Endodermal cell (in vitro differentiated cells): ENCODE measurements at regions not wholly inside any gene's neighbourhood (a gene's known extent, or its start where the extent isn't known, plus 50 kb on each side); places are given as distances from the start of the nearest gene placed in this dataset.

ENCODE experiments used
- DNase-seq: peaks from one replicate; pipeline ENCODE4 v3.0.0-alpha.2; 2017
- H3K27ac ChIP-seq: 2 replicates; pipeline ENCODE4 v1.5.1; 2013; ENCODE audit warnings: mild to moderate bottlenecking, low read depth, low read length, moderate library complexity
- H3K27me3 ChIP-seq: 2 replicates; pipeline ENCODE4 v1.6.1; 2013; ENCODE audit warnings: mild to moderate bottlenecking, low read length, moderate library complexity; ENCODE audit not compliant: insufficient read depth, control insufficient read depth, poor library complexity, severe bottlenecking
- H3K36me3 ChIP-seq: 2 replicates; pipeline ENCODE4 v1.7.0; 2013; ENCODE audit warnings: mild to moderate bottlenecking, low read length, moderate library complexity; ENCODE audit not compliant: control insufficient read depth, insufficient read depth
- H3K4me1 ChIP-seq: one replicate; pipeline ENCODE4 v1.7.0; 2013; ENCODE audit warnings: low read length; ENCODE audit not compliant: control insufficient read depth, insufficient read depth
- H3K4me3 ChIP-seq: 2 replicates; pipeline ENCODE4 v1.5.1; 2013; ENCODE audit warnings: mild to moderate bottlenecking, low read length, moderate library complexity
- H3K9ac ChIP-seq: 2 replicates; pipeline ENCODE4 v1.6.1; 2013; ENCODE audit warnings: mild to moderate bottlenecking, low read length, moderate library complexity; ENCODE audit not compliant: poor library complexity, severe bottlenecking; ENCODE audit errors: extremely low read depth
- H3K9me3 ChIP-seq: 2 replicates; pipeline ENCODE4 v1.6.1; 2013; ENCODE audit warnings: mild to moderate bottlenecking, low read length, moderate library complexity; ENCODE audit not compliant: control insufficient read depth
- H3K27ac Mint-ChIP-seq: 2 replicates; pipeline ENCODE4 v1.8.0; 2020; ENCODE audit warnings: mixed read lengths
- H3K27me3 Mint-ChIP-seq: 2 replicates; pipeline ENCODE4 v1.8.0; 2021; ENCODE audit warnings: mild to moderate bottlenecking, mixed read lengths; ENCODE audit not compliant: insufficient read depth
- H3K36me3 Mint-ChIP-seq: 2 replicates; pipeline ENCODE4 v1.8.0; 2020; ENCODE audit warnings: low read depth, mixed read lengths
- H3K4me1 Mint-ChIP-seq: 2 replicates; pipeline ENCODE4 v1.8.0; 2020; ENCODE audit warnings: mixed read lengths
- H3K4me3 Mint-ChIP-seq: 2 replicates; pipeline ENCODE4 v1.8.0; 2020; ENCODE audit warnings: mild to moderate bottlenecking, moderate library complexity, mixed read lengths
- H3K9me3 Mint-ChIP-seq: 2 replicates; pipeline ENCODE4 v1.8.0; 2020; ENCODE audit warnings: mild to moderate bottlenecking, mixed read lengths
- CTCF ChIP-seq: fragments of 200-600 bp; sonication (generic); conservative IDR thresholded peaks from 2 replicates; pipeline ENCODE4 v1.5.0; 2021; ENCODE audit warnings: antibody characterized with exemption, mild to moderate bottlenecking
- WGBS, 2 experiments: methylation state at CpG; one replicate each; pipeline versions ENCODE4 v1.1.5 to v1.1.7; 2013; ENCODE audit warnings: missing lambda C conversion rate in 2 of 2, mixed read lengths in 1 of 2; ENCODE audit not compliant: insufficient coverage in 1 of 2, insufficient read length in 1 of 2; 5-methylcytosine and 5-hydroxymethylcytosine counted together

- 72 to 80% methylated on average over 3 to 5 of the region's 5 CpGs for WGBS, 2 experiments
Observed at GRCh38 chr16:82328881-82329469, 159.0 kb upstream of the MPHOSPH6 start.

GRCh38 chr16:82323171-82323570 is 153.1 kb upstream of the MPHOSPH6 start:
- WGBS, 2 experiments = 100% methylated on average over 2 of the region's 2 CpGs; no CpG with 5 or more reads in 1 of the 2 experiments
- Mint-ChIP-seq H3K4me1 (peaks cover 3% of the 10 kb centered on the region), H3K36me3 (no peaks in the 10 kb centered on the region), H3K27ac (no peak overlapping the region), H3K9me3 (peaks cover 14% of the 10 kb centered on the region), H3K27me3 (peaks cover 53% of the 10 kb centered on the region), H3K4me3 (no peak overlapping the region)
- Histone ChIP-seq H3K4me3 (no peak overlapping the region), H3K27me3 (peaks cover 11% of the 10 kb centered on the region), H3K9me3 (peaks cover 26% of the 10 kb centered on the region), H3K27ac (no peak overlapping the region), H3K9ac (no peak overlapping the region), H3K4me1 (no peaks in the 10 kb centered on the region), H3K36me3 (no peaks in the 10 kb centered on the region)
- DNase-seq = no peak
- no peak for TF ChIP-seq CTCF

More at GRCh38 chr16:82328881-82329469, 159.0 kb upstream of the MPHOSPH6 start:
- peak overlapping the region; percentile 36 for H3K9ac ChIP-seq
- peaks cover 11% of the 10 kb centered on the region for H3K27me3 ChIP-seq
- Mint-ChIP-seq H3K9me3 (peaks cover 6% of the 10 kb centered on the region), H3K36me3 (no peaks in the 10 kb centered on the region), H3K4me1 (peaks cover 38% of the 10 kb centered on the region), H3K4me3 (no peak overlapping the region), H3K27me3 (peaks cover 68% of the 10 kb centered on the region), H3K27ac (no peak overlapping the region)
- H3K4me3 ChIP-seq = no peak overlapping the region
- H3K27ac ChIP-seq = no peak overlapping the region
- TF ChIP-seq CTCF = no peak
- no peaks in the 10 kb centered on the region for H3K36me3 ChIP-seq
- peaks cover 9% of the 10 kb centered on the region for H3K4me1 ChIP-seq
- no peak for DNase-seq
- H3K9me3 ChIP-seq = peaks cover 9% of the 10 kb centered on the region

GRCh38 chr16:82322177-82322576 is 152.2 kb upstream of the MPHOSPH6 start:
- Histone ChIP-seq H3K9ac (no peak overlapping the region), H3K9me3 (peaks cover 26% of the 10 kb centered on the region), H3K36me3 (no peaks in the 10 kb centered on the region), H3K4me3 (no peak overlapping the region), H3K27me3 (peaks cover 11% of the 10 kb centered on the region), H3K4me1 (no peaks in the 10 kb centered on the region), H3K27ac (no peak overlapping the region)
- no peak for TF ChIP-seq CTCF
- Mint-ChIP-seq H3K36me3 (no peaks in the 10 kb centered on the region), H3K27ac (no peak overlapping the region), H3K27me3 (peaks cover 49% of the 10 kb centered on the region), H3K4me3 (no peak overlapping the region), H3K9me3 (peaks cover 14% of the 10 kb centered on the region), H3K4me1 (no peaks in the 10 kb centered on the region)
- DNase-seq = no peak
